ENCODE measurements at regions not wholly inside any gene's neighbourhood (a gene's known extent, or its start where the extent isn't known, plus 50 kb on each side); places are given as distances from the start of the nearest gene placed in this dataset.

GRCh38 chr4:185933078-185933581 is 121.1 kb upstream of the SORBS2 start (continued):
- TF ChIP-seq SMAD3 (CRISPR knock-in tag; IDR thresholded peaks at IDR 0.05; ENCODE audit: borderline replicate concordance) (no peak), SMAD4 (CRISPR knock-in tag; IDR thresholded peaks at IDR 0.05) (no peak), ZNF138 (CRISPR knock-in tag; conservative IDR thresholded peaks at IDR 0.05) (no peak), TP53 (CRISPR knock-in tag; IDR thresholded peaks at IDR 0.05) (no peak), ZNF281 (CRISPR knock-in tag; IDR thresholded peaks at IDR 0.05) (no peak), TEAD1 (CRISPR knock-in tag; IDR thresholded peaks at IDR 0.05) (no peak), ZNF219 (CRISPR knock-in tag; IDR thresholded peaks at IDR 0.05; ENCODE audit: borderline replicate concordance) (no peak), ZNF121 (CRISPR knock-in tag; IDR thresholded peaks at IDR 0.05) (no peak), MYBL2 (CRISPR knock-in tag; IDR thresholded peaks at IDR 0.05) (no peak)
- TF ChIP-seq, protein P1, sequence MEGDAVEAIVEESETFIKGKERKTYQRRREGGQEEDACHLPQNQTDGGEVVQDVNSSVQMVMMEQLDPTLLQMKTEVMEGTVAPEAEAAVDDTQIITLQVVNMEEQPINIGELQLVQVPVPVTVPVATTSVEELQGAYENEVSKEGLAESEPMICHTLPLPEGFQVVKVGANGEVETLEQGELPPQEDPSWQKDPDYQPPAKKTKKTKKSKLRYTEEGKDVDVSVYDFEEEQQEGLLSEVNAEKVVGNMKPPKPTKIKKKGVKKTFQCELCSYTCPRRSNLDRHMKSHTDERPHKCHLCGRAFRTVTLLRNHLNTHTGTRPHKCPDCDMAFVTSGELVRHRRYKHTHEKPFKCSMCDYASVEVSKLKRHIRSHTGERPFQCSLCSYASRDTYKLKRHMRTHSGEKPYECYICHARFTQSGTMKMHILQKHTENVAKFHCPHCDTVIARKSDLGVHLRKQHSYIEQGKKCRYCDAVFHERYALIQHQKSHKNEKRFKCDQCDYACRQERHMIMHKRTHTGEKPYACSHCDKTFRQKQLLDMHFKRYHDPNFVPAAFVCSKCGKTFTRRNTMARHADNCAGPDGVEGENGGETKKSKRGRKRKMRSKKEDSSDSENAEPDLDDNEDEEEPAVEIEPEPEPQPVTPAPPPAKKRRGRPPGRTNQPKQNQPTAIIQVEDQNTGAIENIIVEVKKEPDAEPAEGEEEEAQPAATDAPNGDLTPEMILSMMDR (IDR thresholded peaks at IDR 0.05), result no peak
- TF ChIP-seq, protein P2, sequence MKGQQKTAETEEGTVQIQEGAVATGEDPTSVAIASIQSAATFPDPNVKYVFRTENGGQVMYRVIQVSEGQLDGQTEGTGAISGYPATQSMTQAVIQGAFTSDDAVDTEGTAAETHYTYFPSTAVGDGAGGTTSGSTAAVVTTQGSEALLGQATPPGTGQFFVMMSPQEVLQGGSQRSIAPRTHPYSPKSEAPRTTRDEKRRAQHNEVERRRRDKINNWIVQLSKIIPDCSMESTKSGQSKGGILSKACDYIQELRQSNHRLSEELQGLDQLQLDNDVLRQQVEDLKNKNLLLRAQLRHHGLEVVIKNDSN (CRISPR knock-in tag; IDR thresholded peaks at IDR 0.05), result no peak
- TF ChIP-seq, protein P3, sequence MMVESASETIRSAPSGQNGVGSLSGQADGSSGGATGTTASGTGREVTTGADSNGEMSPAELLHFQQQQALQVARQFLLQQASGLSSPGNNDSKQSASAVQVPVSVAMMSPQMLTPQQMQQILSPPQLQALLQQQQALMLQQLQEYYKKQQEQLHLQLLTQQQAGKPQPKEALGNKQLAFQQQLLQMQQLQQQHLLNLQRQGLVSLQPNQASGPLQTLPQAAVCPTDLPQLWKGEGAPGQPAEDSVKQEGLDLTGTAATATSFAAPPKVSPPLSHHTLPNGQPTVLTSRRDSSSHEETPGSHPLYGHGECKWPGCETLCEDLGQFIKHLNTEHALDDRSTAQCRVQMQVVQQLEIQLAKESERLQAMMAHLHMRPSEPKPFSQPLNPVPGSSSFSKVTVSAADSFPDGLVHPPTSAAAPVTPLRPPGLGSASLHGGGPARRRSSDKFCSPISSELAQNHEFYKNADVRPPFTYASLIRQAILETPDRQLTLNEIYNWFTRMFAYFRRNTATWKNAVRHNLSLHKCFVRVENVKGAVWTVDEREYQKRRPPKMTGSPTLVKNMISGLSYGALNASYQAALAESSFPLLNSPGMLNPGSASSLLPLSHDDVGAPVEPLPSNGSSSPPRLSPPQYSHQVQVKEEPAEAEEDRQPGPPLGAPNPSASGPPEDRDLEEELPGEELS (CRISPR knock-in tag; IDR thresholded peaks at IDR 0.05), result no peak
- TF ChIP-seq, protein P4, sequence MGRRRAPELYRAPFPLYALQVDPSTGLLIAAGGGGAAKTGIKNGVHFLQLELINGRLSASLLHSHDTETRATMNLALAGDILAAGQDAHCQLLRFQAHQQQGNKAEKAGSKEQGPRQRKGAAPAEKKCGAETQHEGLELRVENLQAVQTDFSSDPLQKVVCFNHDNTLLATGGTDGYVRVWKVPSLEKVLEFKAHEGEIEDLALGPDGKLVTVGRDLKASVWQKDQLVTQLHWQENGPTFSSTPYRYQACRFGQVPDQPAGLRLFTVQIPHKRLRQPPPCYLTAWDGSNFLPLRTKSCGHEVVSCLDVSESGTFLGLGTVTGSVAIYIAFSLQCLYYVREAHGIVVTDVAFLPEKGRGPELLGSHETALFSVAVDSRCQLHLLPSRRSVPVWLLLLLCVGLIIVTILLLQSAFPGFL (CRISPR knock-in tag; IDR thresholded peaks at IDR 0.05; ENCODE audit: borderline replicate concordance), result no peak

DNA sequence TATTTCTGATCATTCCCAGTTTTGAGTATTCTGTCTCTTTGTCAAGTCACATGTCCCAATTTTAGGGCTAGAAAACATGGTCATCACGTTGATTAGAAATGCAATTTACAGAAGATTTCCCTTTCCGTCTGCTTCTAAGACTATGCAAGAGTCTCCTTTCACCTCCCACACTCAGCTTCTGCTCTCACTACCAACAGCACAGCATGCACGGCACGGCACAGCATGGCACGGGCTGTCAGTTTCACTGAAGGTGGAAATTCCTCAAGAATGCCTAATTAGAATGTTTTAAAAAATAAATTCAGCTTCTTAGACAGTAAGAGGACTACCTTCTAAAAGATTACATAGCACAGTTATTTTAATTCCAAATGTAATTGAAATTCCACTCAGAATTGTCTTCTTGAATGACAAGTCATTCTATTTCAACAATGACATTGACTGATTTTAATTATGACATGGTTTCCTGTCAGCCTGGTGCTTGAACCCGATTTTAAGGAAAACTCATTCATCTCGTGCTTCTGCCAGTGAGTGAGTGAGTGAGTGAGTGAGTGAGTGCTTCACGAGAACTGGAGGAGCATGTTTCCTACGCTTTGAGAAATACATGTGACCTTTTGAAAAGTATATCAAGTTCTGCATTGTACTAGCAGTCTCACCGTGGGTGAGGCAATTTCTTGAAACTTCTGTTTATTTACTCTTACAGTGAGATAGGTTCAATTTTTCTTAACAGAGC is 124.8 kb upstream of the SORBS2 start:
- no peak for DNase-seq (ENCODE audit: low spot score)
- Mint-ChIP-seq H3K4me1 (peaks cover 14% of the 10 kb centered on the region), H3K4me3 (no peak overlapping the region), H3K9me3 (no peaks in the 10 kb centered on the region), H3K27me3 (ENCODE audit: low read depth) (no peaks in the 10 kb centered on the region), H3K36me3 (no peaks in the 10 kb centered on the region), H3K27ac (no peak overlapping the region)
- POLR2A ChIA-PET, result no interaction called here
- ATAC-seq, result no peak
- CTCF ChIA-PET, result interaction anchor here (0.9 kb wide), 1 partner anchor 85 kb away, joined by 3 read pairs; no protein-coding TSS in a partner anchor
- TF ChIP-seq ETV6 (CRISPR knock-in tag; IDR thresholded peaks at IDR 0.05), result no peak
- TF ChIP-seq, protein P5, sequence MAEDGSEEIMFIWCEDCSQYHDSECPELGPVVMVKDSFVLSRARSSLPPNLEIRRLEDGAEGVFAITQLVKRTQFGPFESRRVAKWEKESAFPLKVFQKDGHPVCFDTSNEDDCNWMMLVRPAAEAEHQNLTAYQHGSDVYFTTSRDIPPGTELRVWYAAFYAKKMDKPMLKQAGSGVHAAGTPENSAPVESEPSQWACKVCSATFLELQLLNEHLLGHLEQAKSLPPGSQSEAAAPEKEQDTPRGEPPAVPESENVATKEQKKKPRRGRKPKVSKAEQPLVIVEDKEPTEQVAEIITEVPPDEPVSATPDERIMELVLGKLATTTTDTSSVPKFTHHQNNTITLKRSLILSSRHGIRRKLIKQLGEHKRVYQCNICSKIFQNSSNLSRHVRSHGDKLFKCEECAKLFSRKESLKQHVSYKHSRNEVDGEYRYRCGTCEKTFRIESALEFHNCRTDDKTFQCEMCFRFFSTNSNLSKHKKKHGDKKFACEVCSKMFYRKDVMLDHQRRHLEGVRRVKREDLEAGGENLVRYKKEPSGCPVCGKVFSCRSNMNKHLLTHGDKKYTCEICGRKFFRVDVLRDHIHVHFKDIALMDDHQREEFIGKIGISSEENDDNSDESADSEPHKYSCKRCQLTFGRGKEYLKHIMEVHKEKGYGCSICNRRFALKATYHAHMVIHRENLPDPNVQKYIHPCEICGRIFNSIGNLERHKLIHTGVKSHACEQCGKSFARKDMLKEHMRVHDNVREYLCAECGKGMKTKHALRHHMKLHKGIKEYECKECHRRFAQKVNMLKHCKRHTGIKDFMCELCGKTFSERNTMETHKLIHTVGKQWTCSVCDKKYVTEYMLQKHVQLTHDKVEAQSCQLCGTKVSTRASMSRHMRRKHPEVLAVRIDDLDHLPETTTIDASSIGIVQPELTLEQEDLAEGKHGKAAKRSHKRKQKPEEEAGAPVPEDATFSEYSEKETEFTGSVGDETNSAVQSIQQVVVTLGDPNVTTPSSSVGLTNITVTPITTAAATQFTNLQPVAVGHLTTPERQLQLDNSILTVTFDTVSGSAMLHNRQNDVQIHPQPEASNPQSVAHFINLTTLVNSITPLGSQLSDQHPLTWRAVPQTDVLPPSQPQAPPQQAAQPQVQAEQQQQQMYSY (CRISPR knock-in tag; IDR thresholded peaks at IDR 0.05), result no peak
- TF ChIP-seq, protein P6, sequence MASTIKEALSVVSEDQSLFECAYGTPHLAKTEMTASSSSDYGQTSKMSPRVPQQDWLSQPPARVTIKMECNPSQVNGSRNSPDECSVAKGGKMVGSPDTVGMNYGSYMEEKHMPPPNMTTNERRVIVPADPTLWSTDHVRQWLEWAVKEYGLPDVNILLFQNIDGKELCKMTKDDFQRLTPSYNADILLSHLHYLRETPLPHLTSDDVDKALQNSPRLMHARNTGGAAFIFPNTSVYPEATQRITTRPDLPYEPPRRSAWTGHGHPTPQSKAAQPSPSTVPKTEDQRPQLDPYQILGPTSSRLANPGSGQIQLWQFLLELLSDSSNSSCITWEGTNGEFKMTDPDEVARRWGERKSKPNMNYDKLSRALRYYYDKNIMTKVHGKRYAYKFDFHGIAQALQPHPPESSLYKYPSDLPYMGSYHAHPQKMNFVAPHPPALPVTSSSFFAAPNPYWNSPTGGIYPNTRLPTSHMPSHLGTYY (CRISPR knock-in tag; IDR thresholded peaks at IDR 0.05), result no peak
- TF ChIP-seq MAX (CRISPR knock-in tag; IDR thresholded peaks at IDR 0.05), result no peak
- no peak for TF ChIP-seq USF2 (CRISPR knock-in tag; IDR thresholded peaks at IDR 0.05)
- no peak for TF ChIP-seq NFE2L1 (CRISPR knock-in tag; IDR thresholded peaks at IDR 0.05)
